ENCODE measurements at regions not wholly inside any gene's neighbourhood (a gene's known extent, or its start where the extent isn't known, plus 50 kb on each side); places are given as distances from the start of the nearest gene placed in this dataset.

GRCh38 chr5:170159947-170160346 is 54.2 kb downstream of the FOXI1 start:
- ATAC-seq = no peak
- no TSS peak for BruUV-seq (replicated peaks)
- POLR2A ChIA-PET = no interaction called here

More at GRCh38 chr5:170159947-170160346, 54.2 kb downstream of the FOXI1 start:
- Histone ChIP-seq H4K20me1 (ENCODE audit: insufficient read depth) (no peaks in the 10 kb centered on the region), H3K9me3 (ENCODE audit: control insufficient read depth in 1 of 2, insufficient read depth in 1 of 2, low read depth in 1 of 2, low read length in 2 of 2) (no peaks in the 10 kb centered on the region), H3K4me1 (ENCODE audit: control insufficient read depth in 1 of 2, insufficient read depth in 2 of 2, low read length in 2 of 2) (peaks cover 0 to 4% of the 10 kb centered on the region in 2 experiments; a peak in 1 of 4 replicates), H3K4me2 (ENCODE audit: low read length) (no peak overlapping the region), H3K27me3 (ENCODE audit: insufficient read depth, low read length) (no peaks in the 10 kb centered on the region), H3K9me2 (ENCODE audit: insufficient read depth) (no peaks in the 10 kb centered on the region), H3K36me3 (ENCODE audit: control insufficient read depth in 1 of 2, insufficient read depth in 2 of 2, low read length in 2 of 2) (no peaks in the 10 kb centered on the region), H3K27ac (ENCODE audit: low read depth, low read length) (no peak overlapping the region), H3K9ac (ENCODE audit: low read length) (no peak overlapping the region), H3K79me2 (ENCODE audit: insufficient read depth, low read length) (no peaks in the 10 kb centered on the region), H3K4me3 (replicated peaks in 1 of 2; ENCODE audit: low read depth in 1 of 2, low read length in 2 of 2) (no peak overlapping the region), H2AFZ (ENCODE audit: low read depth, low read length, poor library complexity, severe bottlenecking) (no peak overlapping the region)
- DNase-seq (ENCODE audit: low read depth, low spot score) = no peak
- intact Hi-C loops (cut with micrococcal nuclease) = no loop called here
- CTCF ChIA-PET = no interaction called here
- no peak for TF ChIP-seq ATF3 (IDR thresholded peaks at IDR 0.05)
- no peak for TF ChIP-seq CBX3 (IDR thresholded peaks at IDR 0.05; ENCODE audit: low read depth)
- no peak for TF ChIP-seq CTCF (IDR thresholded peaks at IDR 0.05 in 2 of 3, conservative IDR thresholded peaks at IDR 0.05 in 1 of 3; ENCODE audit: borderline replicate concordance in 1 of 3, insufficient read depth in 1 of 3, low read depth in 2 of 3, low read length in 2 of 3)
- no peak for TF ChIP-seq EZH2phosphoT487 (IDR thresholded peaks at IDR 0.05; ENCODE audit: borderline replicate concordance)
- no peak for TF ChIP-seq ZFX (IDR thresholded peaks at IDR 0.05)
- TF ChIP-seq FOSL1 (IDR thresholded peaks at IDR 0.05; ENCODE audit: low read depth) = no peak
- RAD21 ChIA-PET (ENCODE audit: low non-redundant PET in 1 of 2, low total read pairs in 2 of 2, uncharacterized antibody in 2 of 2, unreplicated experiment in 2 of 2) = no interaction called here

Measured in HCT116 (cell line).